Stimulated activated CD8-positive, alpha-beta memory T cell treated with anti-CD3 and anti-CD28 coated beads, Interleukin-7, amount 100 ng/mL, for 24 hours (primary cell): ENCODE measurements at regions not wholly inside any gene's neighbourhood (a gene's known extent, or its start where the extent isn't known, plus 50 kb on each side); places are given as distances from the start of the nearest gene placed in this dataset.

Experiments
- DNase-seq: peaks from one replicate; pipeline ENCODE4 v3.0.0-alpha.2; 2020; ENCODE audit warnings: low read depth

- DNase-seq, result no peak
Measured at GRCh38 chr1:5379176-5379759, 613.0 kb downstream of the NPHP4 start.

GRCh38 chr1:5376538-5377247 lies 615.5 kb downstream of the NPHP4 start:
- DNase-seq, result no peak

GRCh38 chr1:5375481-5375880 lies 616.7 kb downstream of the NPHP4 start:
- DNase-seq, result no peak

- DNase-seq, result no peak
Measured at GRCh38 chr1:5374192-5374591, 618.0 kb downstream of the NPHP4 start.

GRCh38 chr1:5373281-5373680 lies 618.9 kb downstream of the NPHP4 start:
- no peak for DNase-seq

- DNase-seq, result no peak
Measured at GRCh38 chr1:5371270-5371669, 621.0 kb downstream of the NPHP4 start.

- no peak for DNase-seq
Measured at GRCh38 chr1:5370311-5370710, 621.9 kb downstream of the NPHP4 start.

GRCh38 chr1:5369223-5369622 lies 623.0 kb downstream of the NPHP4 start:
- no peak for DNase-seq

- DNase-seq, result no peak
Measured at GRCh38 chr1:5368201-5368600, 624.0 kb downstream of the NPHP4 start.

GRCh38 chr1:5367306-5367705 lies 624.9 kb downstream of the NPHP4 start:
- DNase-seq, result no peak

GRCh38 chr1:5365751-5366150 lies 626.5 kb downstream of the NPHP4 start:
- DNase-seq, result no peak

GRCh38 chr1:5364591-5364990 lies 627.6 kb downstream of the NPHP4 start:
- DNase-seq, result no peak

GRCh38 chr1:5354681-5355080 lies 637.5 kb downstream of the NPHP4 start:
- DNase-seq, result no peak

- no peak for DNase-seq
Measured at GRCh38 chr1:5351366-5351765, 640.9 kb downstream of the NPHP4 start.

GRCh38 chr1:5349526-5349925 lies 642.7 kb downstream of the NPHP4 start:
- no peak for DNase-seq

- DNase-seq, result no peak
Measured at GRCh38 chr1:5348732-5349465, 643.3 kb downstream of the NPHP4 start.

- DNase-seq, result no peak
Measured at GRCh38 chr1:5347726-5348125, 644.5 kb downstream of the NPHP4 start.

- no peak for DNase-seq
Measured at GRCh38 chr1:5345556-5345955, 646.7 kb downstream of the NPHP4 start.

GRCh38 chr1:5343256-5344020 lies 648.8 kb downstream of the NPHP4 start:
- no peak for DNase-seq

- no peak for DNase-seq
Measured at GRCh38 chr1:5342830-5343229, 649.4 kb downstream of the NPHP4 start.

GRCh38 chr1:5342172-5342571 lies 650.1 kb downstream of the NPHP4 start:
- DNase-seq, result no peak

GRCh38 chr1:5341471-5341870 lies 650.8 kb downstream of the NPHP4 start:
- no peak for DNase-seq
